GM10248 (cell line): ENCODE measurements at regions not wholly inside any gene's neighbourhood (a gene's known extent, or its start where the extent isn't known, plus 50 kb on each side); places are given as distances from the start of the nearest gene placed in this dataset.

Experiments used
- CTCF ChIA-PET: fragments of 300-600 bp; sonication (Branson Sonifier 250); formaldehyde crosslinking; extraction: SDS; loops from one replicate; lab custom pipeline; 2021; ENCODE audit warnings: antibody characterized with exemption; lab: Yijun Ruan, JAX
- POLR2A ChIA-PET: fragments of 350-650 bp; sonication (Branson Sonifier 250); formaldehyde crosslinking; extraction: SDS; loops from one replicate; lab custom pipeline; 2020; ENCODE audit warnings: antibody characterized with exemption; lab: Yijun Ruan, JAX
- DNase-seq: peaks from one replicate; pipeline ENCODE4 v3.0.0; 2012; ENCODE audit errors: extremely low spot score
- CTCF ChIP-seq: IDR thresholded peaks from 2 replicates; pipeline ENCODE4 v1.5.1; 2012; ENCODE audit warnings: mild to moderate bottlenecking, low read depth; ENCODE audit errors: extremely low read depth, missing control alignments, control extremely low read depth

GRCh38 chr2:136049991-136050920, 64.8 kb upstream of the DARS1 start:
- CTCF ChIA-PET: interaction anchor here (0.7 to 2.0 kb wide), 9 partner anchors 9 to 334 kb away, joined by 3 to 8 read pairs (median 4); no protein-coding TSS in a partner anchor
- TF ChIP-seq CTCF: no peak
- no peak for DNase-seq
- POLR2A ChIA-PET: no interaction called here

DNA sequence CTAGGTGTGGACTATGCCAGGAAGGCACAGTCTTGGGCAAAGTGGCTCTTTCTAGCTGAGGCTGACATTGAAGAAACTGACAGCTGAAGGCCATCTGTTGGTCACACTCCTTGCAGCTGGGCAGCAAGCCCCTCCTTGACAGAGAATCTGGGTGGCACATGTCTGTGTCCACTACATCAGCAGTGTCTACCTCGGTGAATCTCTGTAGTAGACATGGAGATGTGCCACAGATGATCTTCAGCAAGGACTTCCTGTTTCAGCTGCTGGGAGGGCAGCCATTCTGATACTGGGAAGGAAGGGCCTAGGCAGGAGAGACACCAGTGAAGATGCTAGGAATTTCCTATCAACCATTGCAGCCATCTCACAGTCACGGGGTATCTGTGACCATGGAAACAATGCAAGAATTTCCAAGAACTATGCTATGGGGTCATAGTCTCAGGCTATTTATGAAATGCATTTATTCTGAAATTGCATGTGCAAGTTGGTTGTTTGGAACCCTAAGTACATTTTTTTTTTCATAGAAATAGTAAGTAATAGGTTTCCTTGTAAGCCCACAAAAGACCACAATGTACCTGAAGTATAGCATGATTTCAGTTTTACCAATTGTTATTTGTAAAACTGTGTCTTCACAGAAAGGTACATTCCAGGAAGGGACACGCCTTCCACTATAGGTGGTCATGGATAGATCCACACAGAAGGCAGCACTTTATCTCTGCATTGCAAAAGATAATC, 63.8 kb upstream of the DARS1 start:
- no peak for TF ChIP-seq CTCF
- no peak for DNase-seq
- ChIA-PET CTCF (interaction anchor here (0.8 to 2.0 kb wide), 8 partner anchors 10 to 335 kb away, joined by 3 to 8 read pairs (median 4); no protein-coding TSS in a partner anchor), POLR2A (no interaction called here)

GRCh38 chr2:136045835-136046570, 60.6 kb upstream of the DARS1 start:
- POLR2A ChIA-PET: interaction anchor here (0.5 to 0.6 kb wide), 2 partner anchors 10 to 25 kb away, joined by 3 to 4 read pairs; no protein-coding TSS in a partner anchor
- no peak for DNase-seq
- no peak for TF ChIP-seq CTCF
- CTCF ChIA-PET: no interaction called here

- no peak for TF ChIP-seq CTCF
- CTCF ChIA-PET: interaction anchor here (0.7 to 2.0 kb wide), 2 partner anchors 12 to 17 kb away, joined by 3 to 7 read pairs; no protein-coding TSS in a partner anchor
- DNase-seq: no peak
- POLR2A ChIA-PET: interaction anchor here (0.6 kb wide), 1 partner anchor 24 kb away, joined by 3 read pairs; no protein-coding TSS in a partner anchor
These were observed 59.9 kb upstream of the DARS1 start for GRCh38 chr2:136045344-136045743.
